ENCODE measurements at regions not wholly inside any gene's neighbourhood (a gene's known extent, or its start where the extent isn't known, plus 50 kb on each side); places are given as distances from the start of the nearest gene placed in this dataset.
"Not testable (repeated sequence)": the region's sequence is repeated elsewhere in the genome, so short reads cannot be mapped to it uniquely, and the experiment has no call there.

- no peak for DNase-seq (ENCODE audit: low spot score)
Measured at GRCh38 chr2:145750612-145751011, 1230.7 kb upstream of the ZEB2 start.

DNA sequence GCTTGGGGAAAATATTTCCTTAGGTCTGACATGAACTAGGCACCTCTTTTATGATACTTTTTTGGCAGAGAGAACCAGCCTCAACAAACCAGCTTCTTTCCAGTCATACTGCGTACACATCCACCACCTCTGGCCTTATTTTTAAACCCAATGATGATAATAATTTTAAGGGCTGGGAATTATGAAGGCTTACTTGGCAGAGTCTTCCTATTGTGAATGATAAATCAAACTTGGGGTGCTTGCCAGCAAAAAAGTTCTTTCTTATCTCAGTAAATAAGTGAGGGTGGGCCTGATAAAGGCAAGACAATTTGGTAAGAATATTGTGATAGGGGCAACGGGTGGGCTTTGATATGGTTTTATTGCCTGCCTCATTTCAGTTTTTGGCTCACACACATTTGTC is 1230.2 kb upstream of the ZEB2 start:
- no peak for DNase-seq (ENCODE audit: low spot score)

- no peak for DNase-seq (ENCODE audit: low spot score)
Measured at GRCh38 chr2:145749556-145749955, 1229.6 kb upstream of the ZEB2 start.

GRCh38 chr2:145748927-145749326 is 1229.0 kb upstream of the ZEB2 start:
- no peak for DNase-seq (ENCODE audit: low spot score)

DNA sequence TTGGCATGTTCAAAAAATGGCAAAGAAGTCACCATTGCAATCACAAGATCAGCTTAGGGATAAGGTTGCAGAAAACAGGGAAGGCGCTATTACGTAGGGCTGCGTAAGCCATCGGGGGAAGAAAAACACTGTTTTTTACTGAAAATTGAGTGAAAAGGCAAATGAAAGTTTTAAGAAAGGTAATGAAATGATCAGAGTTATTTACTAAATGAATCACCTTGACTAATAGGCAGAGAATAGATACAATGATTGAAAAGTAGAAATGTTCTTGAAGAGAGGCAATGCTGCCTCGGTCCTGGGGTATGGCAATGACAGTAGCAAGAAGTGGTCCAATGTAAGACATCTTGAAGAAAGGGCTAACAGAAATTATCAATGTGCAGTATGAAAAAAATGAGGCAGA is 1227.8 kb upstream of the ZEB2 start:
- no peak for DNase-seq (ENCODE audit: low spot score)

DNA sequence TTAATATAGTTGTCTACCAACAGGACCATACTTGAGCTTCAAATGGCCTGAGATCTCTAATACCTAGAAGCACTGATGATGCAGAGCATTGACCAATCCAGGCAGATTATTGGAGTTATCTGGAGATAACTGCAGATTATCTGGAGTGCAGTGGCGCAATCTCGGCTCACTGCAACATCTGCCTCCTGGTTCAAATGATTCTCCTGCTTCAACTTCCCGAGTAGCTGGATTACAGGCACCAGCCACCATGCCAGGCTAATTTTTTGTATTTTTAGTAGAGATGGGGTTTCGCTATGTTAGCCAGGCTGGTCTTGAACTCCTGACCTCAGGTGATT is 1225.4 kb upstream of the ZEB2 start:
- not testable (repeated sequence) for DNase-seq (ENCODE audit: low spot score)

DNA sequence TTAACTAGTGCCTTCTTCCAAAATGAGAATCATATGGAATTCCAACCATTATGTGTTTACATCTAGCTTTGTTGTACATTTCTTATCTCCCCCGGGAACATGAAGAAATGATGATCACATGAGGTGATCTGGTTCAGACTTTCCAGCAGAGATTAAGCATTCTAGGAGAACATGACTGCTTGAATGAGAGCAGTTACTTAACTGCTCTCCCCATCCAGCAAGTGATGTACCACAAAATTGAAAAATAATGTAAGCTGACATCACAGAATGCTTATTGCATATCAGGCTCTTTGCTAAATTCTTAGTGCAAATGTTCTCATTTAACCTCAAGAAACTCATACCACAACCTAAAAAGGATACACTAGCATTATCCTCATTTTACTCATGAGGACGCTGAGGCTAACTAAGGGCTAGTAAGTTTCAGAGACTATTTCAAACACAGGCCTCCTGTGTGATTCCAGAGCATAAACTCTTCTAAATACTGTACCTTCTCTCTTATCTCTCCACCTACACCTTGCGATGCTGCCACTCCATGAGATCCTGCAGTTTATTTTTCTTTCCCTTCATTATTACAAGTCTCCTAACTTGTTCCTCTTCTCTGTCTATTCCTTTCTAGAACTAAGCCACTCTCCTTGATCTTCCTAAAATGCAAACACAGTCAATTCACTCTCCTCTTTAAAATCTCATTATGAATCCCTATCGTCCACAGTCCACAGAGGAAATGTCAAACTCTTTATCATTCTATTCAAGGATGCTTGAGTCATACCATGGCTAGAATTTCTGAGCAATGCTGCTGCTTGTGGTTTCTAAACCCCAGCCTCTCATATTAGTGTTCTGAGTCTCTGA is 1224.8 kb upstream of the ZEB2 start:
- peak; percentile 89 for DNase-seq (ENCODE audit: low spot score)

DNA sequence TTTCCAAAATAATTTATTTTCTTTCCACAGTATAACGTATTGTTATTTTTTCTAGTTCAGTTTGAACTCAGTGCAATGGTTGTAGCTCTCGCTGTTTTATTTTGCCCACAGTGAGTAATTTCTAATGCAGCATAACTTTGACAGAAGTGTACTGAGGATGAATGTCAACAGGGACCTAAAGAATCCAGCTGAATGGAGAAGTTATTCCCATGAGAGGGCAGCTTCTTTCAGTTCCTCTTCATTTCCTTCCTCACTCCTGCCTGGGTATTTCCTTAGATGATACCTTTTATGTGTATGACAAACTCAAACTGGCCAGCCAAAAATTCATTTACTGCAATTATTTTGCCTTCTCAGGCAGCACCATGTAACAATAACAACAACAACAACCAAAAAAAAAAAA is 1223.1 kb upstream of the ZEB2 start:
- DNase-seq (ENCODE audit: low spot score) = no peak

GRCh38 chr2:145741636-145742035 is 1221.7 kb upstream of the ZEB2 start:
- no peak for DNase-seq (ENCODE audit: low spot score)

GRCh38 chr2:145741181-145741580 is 1221.3 kb upstream of the ZEB2 start:
- DNase-seq (ENCODE audit: low spot score) = no peak

DNA sequence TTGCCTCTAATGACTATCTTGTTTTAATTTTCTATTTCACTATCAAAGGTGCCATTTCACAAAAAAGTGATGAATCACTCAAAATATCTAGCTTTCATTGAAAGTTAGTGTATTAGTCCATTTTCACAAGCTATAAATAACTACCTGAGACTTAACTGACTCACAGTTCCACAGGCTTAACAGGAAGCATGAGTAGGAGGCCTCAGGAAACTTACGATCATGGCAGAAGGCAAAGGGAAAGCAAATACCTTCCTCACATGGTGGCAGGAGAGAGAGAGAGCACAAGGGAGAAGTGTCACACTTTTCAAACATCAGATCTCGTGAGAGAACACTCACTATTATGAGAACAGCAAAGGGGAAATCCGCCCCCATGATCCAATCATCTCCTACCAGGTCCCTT is 1220.4 kb upstream of the ZEB2 start:
- peak; percentile 84 for DNase-seq (ENCODE audit: low spot score)

DNA sequence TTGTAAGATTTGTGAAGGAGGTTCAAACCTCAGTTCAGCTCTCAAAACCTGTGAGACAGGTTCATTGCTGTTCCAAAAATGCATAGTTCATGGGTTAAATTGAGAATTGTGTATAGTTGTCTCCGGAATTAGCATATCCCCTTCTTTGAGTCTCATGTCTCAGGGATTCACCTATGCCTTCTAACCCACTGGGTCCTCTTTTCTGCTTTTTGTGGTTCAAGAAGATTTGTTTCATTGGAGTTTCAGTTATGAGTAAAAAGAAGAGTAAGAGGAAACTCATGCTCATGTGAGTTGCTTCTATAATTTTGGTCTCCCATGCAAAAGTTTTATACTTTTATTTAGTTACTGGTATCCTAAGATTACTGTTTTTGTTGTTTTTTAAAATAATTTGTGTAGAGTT is 1219.8 kb upstream of the ZEB2 start:
- DNase-seq (ENCODE audit: low spot score) = no peak

DNA sequence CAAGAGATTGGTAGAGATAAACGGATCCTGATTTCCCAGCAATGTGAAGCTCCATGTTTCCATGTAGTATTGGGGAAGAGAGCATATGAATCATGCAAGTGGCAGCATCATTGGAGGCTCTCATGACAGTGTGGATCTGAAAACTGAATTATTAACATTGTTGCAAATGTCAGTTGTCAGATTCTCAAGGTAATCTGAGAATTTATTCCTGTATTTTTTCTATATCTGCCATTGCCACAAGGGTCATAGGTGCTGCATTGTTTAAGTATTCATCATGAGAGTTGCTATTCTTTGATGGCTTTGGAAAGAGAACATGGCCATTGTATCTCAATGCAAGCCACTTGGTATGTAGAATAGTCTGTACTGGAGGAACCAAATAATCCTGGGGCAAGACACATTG is 1217.0 kb upstream of the ZEB2 start:
- DNase-seq (ENCODE audit: low spot score) = no peak

DNA sequence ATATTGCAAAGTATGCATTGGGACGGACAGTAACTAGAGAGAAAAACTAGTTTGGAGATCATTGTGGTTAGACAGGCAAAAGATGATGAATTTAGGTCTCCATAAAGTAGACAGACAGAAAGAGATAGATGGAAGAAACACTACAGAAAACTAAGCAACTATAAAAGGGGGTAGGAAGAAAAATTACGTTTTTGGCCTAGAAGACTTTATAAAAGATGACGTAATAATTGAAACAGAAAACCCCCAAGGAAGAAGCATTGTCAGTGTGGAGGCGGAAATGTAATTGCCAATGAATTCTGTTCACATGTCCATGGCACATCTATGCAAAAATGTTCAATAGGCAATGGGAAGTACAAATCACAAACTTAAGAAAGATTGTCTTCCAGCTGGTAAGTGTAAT is 1211.5 kb upstream of the ZEB2 start:
- DNase-seq (ENCODE audit: low spot score) = no peak

GRCh38 chr2:145729993-145730770 is 1210.3 kb upstream of the ZEB2 start:
- no peak for DNase-seq (ENCODE audit: low spot score)

DNA sequence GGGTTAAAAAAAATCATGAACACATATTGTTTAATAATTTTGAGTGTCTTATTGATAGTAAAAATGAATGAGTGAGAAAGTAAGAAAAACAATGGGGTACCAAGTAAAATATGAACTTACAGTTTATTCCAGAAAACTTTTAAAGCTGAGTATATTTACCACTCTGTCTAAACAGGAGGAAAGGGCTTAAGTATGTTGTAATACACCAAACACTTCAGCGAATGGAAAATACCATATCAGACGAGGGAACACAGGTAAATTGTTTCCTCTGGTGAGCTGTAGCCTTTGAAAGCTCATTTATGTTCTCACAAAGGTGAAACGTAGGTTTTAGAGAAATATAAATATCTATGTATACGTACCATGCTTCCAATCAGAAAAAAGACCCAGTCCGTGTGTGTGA is 1209.6 kb upstream of the ZEB2 start:
- DNase-seq (ENCODE audit: low spot score) = no peak

DNA sequence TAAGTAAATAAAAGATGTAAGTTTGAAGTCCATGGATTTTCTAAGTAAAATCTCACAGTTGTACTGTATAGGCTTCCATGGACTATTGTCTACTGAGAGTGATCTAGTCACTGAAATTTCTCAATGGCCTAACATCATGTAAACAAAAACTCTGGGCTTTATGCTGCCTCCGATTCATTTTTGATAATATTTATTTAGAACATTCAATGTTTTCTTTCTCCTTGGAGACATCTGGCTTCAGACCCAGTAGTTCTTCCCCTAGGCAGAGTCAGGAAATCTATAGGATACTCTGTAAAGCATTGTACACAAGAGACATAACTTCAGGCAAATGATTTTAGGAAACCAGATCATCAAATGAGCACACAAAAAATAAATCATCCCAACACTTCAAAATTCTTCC is 1208.6 kb upstream of the ZEB2 start:
- DNase-seq (ENCODE audit: low spot score) = no peak

GRCh38 chr2:145725876-145726275 is 1206.0 kb upstream of the ZEB2 start:
- no peak for DNase-seq (ENCODE audit: low spot score)

- DNase-seq (ENCODE audit: low spot score) = no peak
Measured at GRCh38 chr2:145724311-145724898, 1204.5 kb upstream of the ZEB2 start.

DNA sequence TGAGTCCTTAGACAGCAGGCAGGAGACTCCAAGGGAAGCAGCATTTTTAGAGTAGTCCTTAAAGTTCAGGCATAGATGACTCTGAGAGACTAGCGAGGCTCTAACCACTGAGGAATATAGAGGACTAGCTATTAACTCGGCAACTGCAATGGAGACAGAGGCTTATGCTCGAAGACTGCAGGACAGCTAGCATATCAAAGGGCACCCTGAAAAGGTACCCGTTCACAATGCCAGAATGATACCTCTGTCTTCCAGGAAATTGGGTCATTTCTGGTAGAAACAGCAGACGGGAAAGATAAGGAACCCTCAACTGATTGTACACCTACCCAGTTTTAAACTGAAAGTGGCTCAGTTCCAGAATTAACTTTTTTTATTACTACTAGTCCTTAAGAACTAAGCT is 1204.0 kb upstream of the ZEB2 start:
- DNase-seq (ENCODE audit: low spot score) = no peak

DNA sequence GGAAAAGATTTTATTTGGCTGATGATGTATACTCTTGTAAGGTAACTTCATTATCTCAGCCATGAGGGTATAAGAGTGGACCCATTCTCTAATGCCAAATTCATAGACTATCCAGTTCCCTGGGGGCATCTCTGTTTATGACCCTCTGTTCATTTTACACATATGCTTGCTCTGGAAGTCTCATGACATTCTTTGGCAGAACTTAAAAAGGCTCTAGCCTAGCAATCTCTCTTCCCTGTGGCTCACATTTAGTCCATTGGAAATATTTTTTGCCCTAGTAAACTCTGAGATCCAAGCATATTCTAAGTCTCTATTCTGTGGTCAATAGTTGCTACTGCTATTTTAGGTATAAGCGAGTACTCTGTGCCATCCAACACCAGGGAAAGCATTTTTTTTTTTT is 1201.8 kb upstream of the ZEB2 start:
- DNase-seq (ENCODE audit: low spot score) = no peak

DNA sequence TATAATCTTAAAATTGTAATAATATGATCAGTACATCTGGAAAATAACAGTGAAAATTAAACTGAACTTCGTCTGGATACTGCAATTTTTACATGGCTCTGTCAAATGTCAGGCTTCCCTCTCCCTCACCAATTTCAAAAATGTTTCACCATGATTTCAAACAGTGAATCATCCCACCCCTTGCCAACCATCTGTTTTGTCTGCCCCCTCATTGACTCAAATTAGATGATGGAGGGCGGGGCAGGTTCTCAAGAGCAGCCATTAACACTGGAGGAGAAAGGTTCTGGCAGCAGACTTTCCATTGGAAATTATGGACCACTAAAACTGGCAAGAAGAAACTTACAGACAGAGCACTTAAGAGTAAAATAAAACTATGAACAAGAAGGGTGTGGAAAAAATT is 1195.7 kb upstream of the ZEB2 start:
- DNase-seq (ENCODE audit: low spot score) = no peak

DNA sequence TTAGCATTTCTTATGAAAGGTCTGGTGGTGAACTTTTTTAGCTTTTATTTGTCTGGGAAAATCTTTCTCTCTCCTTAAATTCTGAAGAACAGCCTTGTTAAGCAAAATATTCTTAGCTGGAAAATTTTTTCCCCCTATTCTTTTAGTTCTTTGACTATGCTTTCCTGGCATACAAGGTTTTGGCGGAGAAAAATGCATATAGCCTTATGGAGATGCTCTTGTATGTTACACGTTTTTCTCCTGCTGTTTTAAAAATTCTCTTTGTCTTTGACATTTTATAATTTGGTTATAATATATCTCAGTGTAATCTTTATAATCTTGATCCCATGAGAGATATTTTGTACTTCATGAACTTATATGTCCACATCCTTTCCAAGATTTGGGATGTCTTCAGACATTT is 1190.4 kb upstream of the ZEB2 start:
- no peak for DNase-seq (ENCODE audit: low spot score)

Data from kidney capillary endothelial cell (primary cell).